Activated CD8-positive, alpha-beta T cell treated with anti-CD3 and anti-CD28 coated beads for 36 hours (primary cell): ENCODE measurements at regions not wholly inside any gene's neighbourhood (a gene's known extent, or its start where the extent isn't known, plus 50 kb on each side); places are given as distances from the start of the nearest gene placed in this dataset.
"Not testable (repeated sequence)": the region's sequence is repeated elsewhere in the genome, so short reads cannot be mapped to it uniquely, and the experiment has no call there.

Experiments
- ATAC-seq: fragments of 200-7000 bp; cut with Tn5 transposase; one replicate; pipeline ENCODE4 v1.10.0; 2021; ENCODE audit warnings: mild to moderate bottlenecking, moderate library complexity
- CTCF ChIA-PET: fragments of 350-600 bp; sonication (Branson Sonifier 250); formaldehyde crosslinking; loops from one replicate; lab custom pipeline; 2021; ENCODE audit warnings: antibody characterized with exemption; lab: Charles Lee
- POLR2A ChIA-PET: fragments of 350-600 bp; sonication (Branson Sonifier 250); formaldehyde crosslinking; loops from one replicate; lab custom pipeline; 2021; ENCODE audit warnings: antibody characterized with exemption; lab: Charles Lee
- DNase-seq: peaks from one replicate; pipeline ENCODE4 v3.0.0-alpha.2; 2020
- H3K27ac Mint-ChIP-seq: one replicate; pipeline ENCODE4 v1.8.0; 2021; ENCODE audit warnings: mild to moderate bottlenecking, mixed read lengths
- H3K27me3 Mint-ChIP-seq: one replicate; pipeline ENCODE4 v1.8.0; 2021; ENCODE audit warnings: mixed read lengths
- H3K36me3 Mint-ChIP-seq: one replicate; pipeline ENCODE4 v1.8.0; 2021; ENCODE audit warnings: low read depth, mixed read lengths
- H3K4me1 Mint-ChIP-seq: one replicate; pipeline ENCODE4 v1.8.0; 2021; ENCODE audit warnings: low read depth, mixed read lengths
- H3K4me3 Mint-ChIP-seq: one replicate; pipeline ENCODE4 v1.8.0; 2021; ENCODE audit warnings: mild to moderate bottlenecking, moderate library complexity, mixed read lengths
- H3K9me3 Mint-ChIP-seq: one replicate; pipeline ENCODE4 v1.8.0; 2021; ENCODE audit warnings: mixed read lengths
- intact Hi-C: fragments of 100-400 bp; cut with micrococcal nuclease; formaldehyde crosslinking; loops from one replicate; pipeline ENCODE4 v1.10.0; 2022
- TF ChIP-seq, protein P1 (sequence below): fragments of 200-600 bp; IDR thresholded peaks from one replicate; pipeline ENCODE4 v1.8.0; 2022; ENCODE audit warnings: antibody characterized with exemption, mild to moderate bottlenecking

DNA sequence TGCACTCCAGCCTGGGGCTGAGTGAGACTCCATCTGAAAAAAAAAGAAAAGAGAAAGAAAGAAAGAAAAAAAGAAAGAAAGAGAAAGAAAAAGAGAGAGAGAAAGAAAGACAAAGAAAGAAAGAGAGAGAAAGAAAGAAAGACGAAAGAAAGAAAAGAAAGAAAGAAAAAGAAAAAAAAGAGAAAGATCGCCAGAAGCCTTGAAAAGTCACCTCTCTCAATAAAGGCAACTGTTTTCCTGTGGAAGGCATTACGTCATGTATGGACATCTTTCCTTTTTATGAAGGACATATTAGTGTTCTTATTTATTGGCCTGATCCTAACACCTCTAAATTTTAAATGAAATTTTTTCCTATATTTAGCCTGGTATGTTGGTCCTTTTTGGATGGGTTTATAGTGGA is 310.9 kb upstream of the FRG1 start:
- H3K27me3 Mint-ChIP-seq, intact Hi-C loops, H3K27ac Mint-ChIP-seq, H3K4me3 Mint-ChIP-seq, H3K36me3 Mint-ChIP-seq, H3K4me1 Mint-ChIP-seq, ATAC-seq, DNase-seq, CTCF ChIA-PET, H3K9me3 Mint-ChIP-seq: not testable (repeated sequence)
- POLR2A ChIA-PET: interaction anchor here (0.7 kb wide), 1 partner anchor 1227 kb away, joined by 3 read pairs; no protein-coding TSS in a partner anchor

DNA sequence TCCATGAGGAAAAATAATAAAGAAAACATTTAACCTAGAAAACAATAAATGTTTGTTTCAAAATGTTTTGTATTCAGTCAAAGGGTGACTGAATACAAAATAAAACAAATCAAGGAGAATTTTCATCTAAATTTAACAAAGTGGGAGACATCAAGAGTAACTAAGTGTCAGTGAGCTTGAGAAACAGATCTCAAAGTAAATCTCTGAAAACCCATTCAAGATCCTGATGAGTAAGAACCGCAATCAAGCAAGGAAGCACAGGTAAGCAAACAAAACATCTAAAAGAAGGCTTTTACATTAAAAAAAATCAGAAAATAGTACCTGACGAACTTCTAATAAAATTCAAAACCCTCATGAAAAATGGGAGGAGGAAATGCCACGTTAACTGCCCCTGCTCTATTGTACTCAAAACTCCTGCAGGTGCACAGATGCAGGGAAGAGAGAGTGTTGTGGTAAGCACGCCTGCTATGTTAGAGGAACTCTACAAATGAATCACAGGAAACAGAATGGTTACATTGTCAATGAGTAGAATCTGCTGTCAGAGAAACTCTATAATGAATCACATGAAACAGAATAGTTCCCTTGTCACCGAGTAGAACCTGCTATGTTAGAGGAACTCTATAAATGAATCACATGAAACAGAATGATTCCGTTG is 309.6 kb upstream of the FRG1 start:
- CTCF ChIA-PET, H3K4me3 Mint-ChIP-seq, H3K9me3 Mint-ChIP-seq, POLR2A ChIA-PET, intact Hi-C loops, H3K27ac Mint-ChIP-seq, H3K36me3 Mint-ChIP-seq, H3K27me3 Mint-ChIP-seq, H3K4me1 Mint-ChIP-seq: not testable (repeated sequence)
- peak; percentile 23 for DNase-seq
- peak; percentile 84 for ATAC-seq

DNA sequence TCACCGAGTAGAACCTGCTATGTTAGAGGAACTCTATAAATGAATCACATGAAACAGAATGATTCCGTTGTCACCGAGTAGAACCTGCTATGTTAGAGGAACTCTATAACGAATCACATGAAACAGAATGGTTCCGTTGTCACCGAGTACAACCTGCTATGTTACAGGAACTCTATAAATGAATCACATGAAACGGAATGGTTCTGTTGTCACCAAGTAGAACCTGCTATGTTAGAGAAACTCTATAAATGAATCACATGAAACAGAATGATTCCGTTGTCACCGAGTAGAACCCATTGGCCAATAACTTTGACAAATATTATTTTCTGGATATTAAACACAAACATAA is 309.1 kb upstream of the FRG1 start:
- H3K4me1 Mint-ChIP-seq, H3K36me3 Mint-ChIP-seq, POLR2A ChIA-PET, H3K27ac Mint-ChIP-seq, H3K27me3 Mint-ChIP-seq, H3K4me3 Mint-ChIP-seq, H3K9me3 Mint-ChIP-seq, CTCF ChIA-PET, ATAC-seq, DNase-seq, intact Hi-C loops: not testable (repeated sequence)

DNA sequence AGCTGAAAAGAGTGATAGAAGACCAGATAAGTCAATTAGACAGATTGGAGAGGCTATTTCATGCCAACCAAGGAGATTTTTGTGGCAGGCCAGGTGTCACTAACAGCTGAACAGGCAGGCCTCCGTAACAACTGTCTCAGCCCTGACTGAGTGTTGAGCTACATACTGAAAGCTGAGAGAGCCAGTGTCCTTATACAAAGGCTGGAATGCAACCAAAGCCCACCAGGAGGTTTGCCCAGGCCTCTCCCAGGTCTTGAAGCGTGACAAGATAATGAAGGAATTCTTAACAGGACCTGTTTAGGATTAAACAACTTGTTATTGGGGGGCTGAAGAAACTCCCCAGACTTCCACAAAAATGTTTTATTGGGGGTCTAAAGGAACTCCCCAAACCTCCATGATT is 290.2 kb upstream of the FRG1 start:
- POLR2A ChIA-PET, intact Hi-C loops, H3K27me3 Mint-ChIP-seq, H3K4me3 Mint-ChIP-seq, H3K36me3 Mint-ChIP-seq, H3K27ac Mint-ChIP-seq, DNase-seq, H3K9me3 Mint-ChIP-seq, CTCF ChIA-PET, H3K4me1 Mint-ChIP-seq, ATAC-seq: not testable (repeated sequence)

DNA sequence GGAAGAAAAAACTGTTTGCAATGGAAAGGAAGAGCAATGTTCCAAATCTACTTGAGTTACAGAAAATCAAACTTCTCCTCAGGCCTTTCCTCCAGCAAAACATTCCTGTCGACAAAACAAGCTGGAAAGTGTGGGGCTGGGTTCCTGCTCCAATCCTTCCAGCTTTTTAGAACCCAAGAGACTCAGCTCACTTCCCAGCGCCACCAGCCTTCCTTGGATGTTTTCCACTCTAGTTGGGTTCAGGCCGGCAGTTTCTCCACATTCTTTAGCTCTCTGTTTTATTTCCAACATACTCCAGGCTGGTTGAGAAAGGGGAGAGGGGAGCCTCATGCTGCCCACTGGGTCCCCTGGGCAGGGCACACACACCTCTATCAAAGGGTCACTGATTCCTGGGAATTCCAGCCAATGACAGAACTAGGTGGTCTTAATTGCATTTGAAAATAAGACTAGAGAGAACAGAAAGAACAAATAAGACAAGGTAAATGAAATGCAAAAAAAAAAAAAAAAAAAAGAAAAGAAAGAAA is 287.5 kb upstream of the FRG1 start:
- H3K36me3 Mint-ChIP-seq, POLR2A ChIA-PET: not testable (repeated sequence)

DNA sequence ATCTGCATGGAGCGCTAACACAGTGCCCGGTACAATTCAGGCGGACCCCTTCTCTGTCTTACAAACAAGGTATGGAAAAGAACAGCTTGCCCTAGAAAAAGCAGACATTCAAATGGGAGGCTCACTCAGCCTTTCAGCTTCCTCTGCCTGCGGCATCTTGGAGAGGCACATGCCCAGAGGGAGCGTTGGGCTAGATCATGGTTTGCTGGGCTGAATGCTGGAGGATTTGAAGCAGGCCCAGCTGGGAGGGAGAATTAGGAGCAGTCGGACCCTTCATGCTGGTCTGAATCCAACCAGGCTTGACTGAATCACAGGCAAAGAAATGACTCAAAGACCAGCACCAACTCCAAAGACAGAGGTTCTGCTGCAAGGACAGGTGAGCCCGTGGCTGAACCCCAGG is 286.7 kb upstream of the FRG1 start:
- H3K9me3 Mint-ChIP-seq, intact Hi-C loops, POLR2A ChIA-PET, H3K4me1 Mint-ChIP-seq, H3K36me3 Mint-ChIP-seq, H3K27ac Mint-ChIP-seq, H3K4me3 Mint-ChIP-seq, ATAC-seq, CTCF ChIA-PET, DNase-seq, H3K27me3 Mint-ChIP-seq: not testable (repeated sequence)

More for the DNA sequence above, 287.5 kb upstream of the FRG1 start:
- DNase-seq, ATAC-seq, H3K27me3 Mint-ChIP-seq, H3K4me3 Mint-ChIP-seq, H3K9me3 Mint-ChIP-seq, CTCF ChIA-PET, H3K27ac Mint-ChIP-seq, intact Hi-C loops, H3K4me1 Mint-ChIP-seq: not testable (repeated sequence)

DNA sequence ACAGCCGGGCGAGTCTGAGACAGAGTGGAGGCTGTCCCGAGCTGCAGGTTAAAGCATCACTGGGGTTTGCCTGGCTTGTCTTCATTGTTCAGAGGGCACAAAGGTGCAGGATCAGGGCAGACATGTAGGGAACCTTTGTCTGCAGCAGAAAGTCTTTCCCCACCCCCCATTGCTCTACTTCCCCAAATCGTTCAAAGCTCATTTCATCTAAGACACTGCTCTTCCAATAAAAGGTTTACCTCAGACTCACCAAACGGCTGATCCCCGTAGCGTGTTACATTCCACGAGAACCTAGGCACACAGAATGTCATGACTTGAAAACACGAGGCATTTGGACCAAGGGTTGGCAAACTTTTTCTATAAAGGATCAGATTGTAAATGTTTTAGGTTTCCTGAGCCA is 286.3 kb upstream of the FRG1 start:
- H3K4me1 Mint-ChIP-seq, ATAC-seq, H3K36me3 Mint-ChIP-seq, H3K9me3 Mint-ChIP-seq, POLR2A ChIA-PET, H3K27ac Mint-ChIP-seq, intact Hi-C loops, H3K4me3 Mint-ChIP-seq, DNase-seq, CTCF ChIA-PET, H3K27me3 Mint-ChIP-seq: not testable (repeated sequence)

DNA sequence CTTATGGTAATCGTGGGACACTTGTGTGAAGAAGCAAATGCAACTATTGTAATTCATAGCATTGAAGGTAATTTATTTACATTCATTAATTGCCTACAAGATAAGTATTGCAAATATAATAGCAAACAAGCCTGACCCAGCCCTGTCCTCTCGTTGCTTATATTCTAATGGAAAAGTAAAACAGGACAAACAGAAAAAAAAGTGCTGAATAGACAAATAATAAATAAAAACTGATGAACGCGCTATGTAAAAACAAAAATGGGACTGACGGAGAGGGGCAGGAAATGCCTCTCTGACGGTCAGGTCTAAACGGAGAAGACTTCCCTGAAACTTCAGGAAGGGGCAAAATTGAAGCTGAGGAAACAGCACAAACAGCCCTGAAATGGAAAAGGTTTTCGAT is 284.9 kb upstream of the FRG1 start:
- H3K4me1 Mint-ChIP-seq, CTCF ChIA-PET, H3K36me3 Mint-ChIP-seq, H3K4me3 Mint-ChIP-seq, DNase-seq, ATAC-seq, H3K9me3 Mint-ChIP-seq, POLR2A ChIA-PET, H3K27ac Mint-ChIP-seq, H3K27me3 Mint-ChIP-seq, intact Hi-C loops: not testable (repeated sequence)

DNA sequence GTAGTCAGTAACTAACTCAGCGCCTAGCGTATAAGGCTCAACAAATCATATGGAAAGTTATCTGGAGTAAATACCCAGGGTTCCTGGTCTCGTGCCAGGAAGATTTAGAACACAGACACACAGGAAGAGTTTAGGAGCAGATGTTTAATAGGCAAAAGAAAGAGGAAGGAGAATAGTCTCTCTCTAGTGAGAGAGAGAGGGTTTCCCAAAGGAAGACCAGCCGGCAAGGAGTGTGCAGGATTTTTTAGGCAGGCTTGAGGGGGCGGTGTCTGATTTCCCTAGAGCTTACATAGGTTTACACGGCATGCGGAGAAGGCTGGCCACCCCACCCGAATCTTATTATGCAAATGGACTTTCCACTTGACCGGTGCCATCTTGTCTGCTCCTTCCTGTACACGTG is 284.0 kb upstream of the FRG1 start:
- Mint-ChIP-seq H3K36me3 (no peaks in the 10 kb centered on the region), H3K9me3 (no peaks in the 10 kb centered on the region), H3K27ac (no peak overlapping the region), H3K27me3 (no peaks in the 10 kb centered on the region), H3K4me3 (no peak overlapping the region), H3K4me1 (no peaks in the 10 kb centered on the region)
- no peak for ATAC-seq
- CTCF ChIA-PET: no interaction called here
- TF ChIP-seq, protein P1, sequence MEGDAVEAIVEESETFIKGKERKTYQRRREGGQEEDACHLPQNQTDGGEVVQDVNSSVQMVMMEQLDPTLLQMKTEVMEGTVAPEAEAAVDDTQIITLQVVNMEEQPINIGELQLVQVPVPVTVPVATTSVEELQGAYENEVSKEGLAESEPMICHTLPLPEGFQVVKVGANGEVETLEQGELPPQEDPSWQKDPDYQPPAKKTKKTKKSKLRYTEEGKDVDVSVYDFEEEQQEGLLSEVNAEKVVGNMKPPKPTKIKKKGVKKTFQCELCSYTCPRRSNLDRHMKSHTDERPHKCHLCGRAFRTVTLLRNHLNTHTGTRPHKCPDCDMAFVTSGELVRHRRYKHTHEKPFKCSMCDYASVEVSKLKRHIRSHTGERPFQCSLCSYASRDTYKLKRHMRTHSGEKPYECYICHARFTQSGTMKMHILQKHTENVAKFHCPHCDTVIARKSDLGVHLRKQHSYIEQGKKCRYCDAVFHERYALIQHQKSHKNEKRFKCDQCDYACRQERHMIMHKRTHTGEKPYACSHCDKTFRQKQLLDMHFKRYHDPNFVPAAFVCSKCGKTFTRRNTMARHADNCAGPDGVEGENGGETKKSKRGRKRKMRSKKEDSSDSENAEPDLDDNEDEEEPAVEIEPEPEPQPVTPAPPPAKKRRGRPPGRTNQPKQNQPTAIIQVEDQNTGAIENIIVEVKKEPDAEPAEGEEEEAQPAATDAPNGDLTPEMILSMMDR: no peak
- POLR2A ChIA-PET: no interaction called here
- no peak for DNase-seq
- intact Hi-C loops: no loop called here

DNA sequence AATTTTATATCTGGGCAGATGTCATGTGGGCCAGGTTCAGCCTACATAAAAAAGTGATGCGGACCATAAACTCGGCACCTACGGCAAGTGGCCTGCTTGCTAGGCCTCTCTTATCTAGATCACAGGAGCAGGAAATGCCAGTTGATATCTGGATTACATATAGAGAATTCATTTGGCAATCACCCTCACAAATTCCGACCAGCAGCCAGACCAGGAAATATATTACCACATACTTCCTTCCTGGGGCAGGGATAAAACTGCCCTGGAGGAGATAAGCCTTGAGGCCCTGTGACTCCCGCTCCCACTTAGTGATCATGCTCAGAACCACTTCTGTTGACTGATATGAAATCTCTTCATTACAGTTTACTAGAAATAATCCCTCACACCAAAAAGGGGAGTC is 282.4 kb upstream of the FRG1 start:
- H3K4me1 Mint-ChIP-seq, DNase-seq, H3K27me3 Mint-ChIP-seq, H3K4me3 Mint-ChIP-seq, ATAC-seq, H3K36me3 Mint-ChIP-seq, CTCF ChIA-PET, H3K9me3 Mint-ChIP-seq, POLR2A ChIA-PET, H3K27ac Mint-ChIP-seq, intact Hi-C loops: not testable (repeated sequence)

DNA sequence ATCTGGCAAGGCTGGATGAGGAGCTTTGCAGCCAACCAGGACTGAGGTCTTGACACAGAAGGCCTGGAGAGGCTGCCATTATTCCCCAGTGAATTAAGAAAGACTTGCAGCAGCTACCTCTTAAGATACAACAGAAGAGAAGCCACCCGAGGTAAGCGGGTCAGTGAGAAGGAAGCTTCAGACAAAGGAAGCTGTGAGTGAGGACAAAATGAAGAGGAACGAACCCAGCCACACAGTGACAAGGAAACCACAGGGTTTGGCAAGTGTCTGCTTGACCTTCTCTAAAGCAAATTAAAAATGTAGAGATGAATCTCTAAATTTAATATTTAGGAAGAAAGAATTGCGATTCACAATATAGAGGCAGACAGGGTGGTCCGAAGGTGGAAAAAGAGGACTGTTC is 281.8 kb upstream of the FRG1 start:
- DNase-seq, CTCF ChIA-PET, intact Hi-C loops, H3K27ac Mint-ChIP-seq, POLR2A ChIA-PET, H3K4me1 Mint-ChIP-seq, H3K4me3 Mint-ChIP-seq, H3K9me3 Mint-ChIP-seq, H3K36me3 Mint-ChIP-seq, ATAC-seq, H3K27me3 Mint-ChIP-seq: not testable (repeated sequence)
